CD4-positive, CD25-positive, alpha-beta regulatory T cell (primary cell): ENCODE measurements at regions not wholly inside any gene's neighbourhood (a gene's known extent, or its start where the extent isn't known, plus 50 kb on each side); places are given as distances from the start of the nearest gene placed in this dataset.

Experiments
- ATAC-seq, 2 donors: fragments of 150-1000 bp; cut with Tn5 transposase; one replicate each; pipeline ENCODE4 v1.10.0; 2021; ENCODE audit warnings: low read depth in 2 of 2, moderate number of reproducible peaks in 2 of 2, moderate library complexity in 1 of 2
- DNase-seq, 3 donors: peaks; one replicate each; pipeline versions ENCODE4 v3.0.0 to v3.0.0-alpha.2; 2012 to 2022; ENCODE audit warnings: mixed read lengths in 1 of 3
- H3K27ac ChIP-seq: one replicate; pipeline ENCODE4 v1.7.0; 2013; ENCODE audit warnings: mild to moderate bottlenecking, low read length; ENCODE audit not compliant: insufficient read depth, poor library complexity, severe bottlenecking
- H3K27me3 ChIP-seq: one replicate; pipeline ENCODE4 v1.7.0; 2013; ENCODE audit warnings: low read length; ENCODE audit not compliant: control insufficient read depth, insufficient read depth
- H3K36me3 ChIP-seq: one replicate; pipeline ENCODE4 v1.7.0; 2013; ENCODE audit warnings: mild to moderate bottlenecking, low read length, moderate library complexity; ENCODE audit not compliant: control insufficient read depth, insufficient read depth
- H3K4me1 ChIP-seq: 2 replicates; pipeline ENCODE4 v1.7.0; 2013; ENCODE audit warnings: mild to moderate bottlenecking, low read length; ENCODE audit not compliant: insufficient read depth, control insufficient read depth, poor library complexity, severe bottlenecking
- H3K4me3 ChIP-seq: one replicate; pipeline ENCODE4 v1.7.0; 2013; ENCODE audit warnings: low read depth, mild to moderate bottlenecking, low read length, moderate library complexity
- H3K9me3 ChIP-seq, 2 experiments: 1 replicate in 1 of 2; 2 replicates in 1 of 2; pipeline ENCODE4 v1.7.0; 2013; ENCODE audit warnings: low read length in 2 of 2, mild to moderate bottlenecking in 1 of 2, moderate library complexity in 1 of 2; ENCODE audit not compliant: control insufficient read depth in 2 of 2
- H3K27ac Mint-ChIP-seq, 3 donors: one replicate each; pipeline ENCODE4 v1.8.0; 2020 to 2022; ENCODE audit warnings: mild to moderate bottlenecking in 3 of 3, mixed read lengths in 3 of 3, moderate library complexity in 2 of 3
- H3K27me3 Mint-ChIP-seq: one replicate; pipeline ENCODE4 v1.8.0; 2022; ENCODE audit warnings: mild to moderate bottlenecking, mixed read lengths
- H3K36me3 Mint-ChIP-seq: one replicate; pipeline ENCODE4 v1.8.0; 2020; ENCODE audit warnings: mixed read lengths
- H3K4me1 Mint-ChIP-seq, 4 donors: one replicate each; pipeline ENCODE4 v1.8.0; 2020 to 2022; ENCODE audit warnings: mixed read lengths in 4 of 4, mild to moderate bottlenecking in 1 of 4
- H3K4me3 Mint-ChIP-seq, 4 donors: one replicate each; pipeline ENCODE4 v1.8.0; 2020 to 2022; ENCODE audit warnings: mild to moderate bottlenecking in 4 of 4, mixed read lengths in 4 of 4, moderate library complexity in 3 of 4
- H3K9me3 Mint-ChIP-seq, 7 donors: one replicate each; pipeline ENCODE4 v1.8.0; 2020 to 2022; ENCODE audit warnings: mixed read lengths in 7 of 7, mild to moderate bottlenecking in 3 of 7, moderate library complexity in 2 of 7

DNA sequence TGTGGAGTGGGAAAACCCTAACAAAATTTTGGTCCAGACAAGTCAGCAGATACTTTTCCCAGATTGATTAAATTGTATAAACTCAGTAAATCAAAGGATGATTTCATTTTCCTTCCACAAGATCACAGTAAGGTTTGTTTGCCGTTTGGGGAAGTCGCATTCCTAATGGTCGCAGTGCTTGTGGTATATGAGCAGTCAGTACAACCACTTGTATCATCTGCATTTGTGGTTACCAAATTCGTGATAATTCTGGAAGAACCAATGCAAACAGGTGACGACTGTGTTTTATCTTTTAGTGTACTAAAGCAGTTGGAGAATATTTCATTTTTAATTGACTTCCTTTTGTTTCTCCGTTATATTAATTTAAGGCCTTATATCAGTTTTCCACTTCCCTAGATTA lies 100.0 kb upstream of the CNTN6 start:
- Mint-ChIP-seq H3K27me3 (no peaks in the 10 kb centered on the region), H3K36me3 (no peaks in the 10 kb centered on the region), H3K4me3 (no peak overlapping the region), H3K9me3 (peaks cover 2 to 35% (median 12%) of the 10 kb centered on the region in 7 donors), H3K27ac (no peak overlapping the region), H3K4me1 (no peaks in the 10 kb centered on the region)
- no peaks in the 10 kb centered on the region for H3K9me3 ChIP-seq
- H3K36me3 ChIP-seq: no peaks in the 10 kb centered on the region
- ATAC-seq: no peak
- no peak overlapping the region for H3K27ac ChIP-seq
- no peak overlapping the region for H3K4me3 ChIP-seq
- H3K27me3 ChIP-seq: no peaks in the 10 kb centered on the region
- no peak for DNase-seq
- no peaks in the 10 kb centered on the region for H3K4me1 ChIP-seq

DNA sequence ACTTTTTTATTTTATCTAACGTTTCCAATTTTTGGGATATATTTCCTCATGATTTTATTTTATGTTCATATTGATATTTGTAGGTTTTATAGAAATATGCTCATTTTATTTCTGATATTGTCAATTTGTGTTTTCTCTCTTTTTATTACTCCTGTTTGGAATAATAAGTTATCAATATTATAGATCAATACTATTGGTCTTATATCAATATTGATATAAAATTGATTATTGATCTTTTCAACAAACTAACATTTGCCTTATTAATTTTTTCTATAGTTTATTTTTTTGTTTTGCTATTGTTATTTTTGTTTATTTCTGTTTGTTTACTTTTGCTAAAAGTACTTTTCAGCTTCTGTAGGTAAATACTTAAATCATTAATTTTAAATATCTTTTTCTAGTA lies 90.8 kb upstream of the CNTN6 start:
- ATAC-seq: no peak
- Mint-ChIP-seq H3K27ac (no peak overlapping the region), H3K36me3 (no peaks in the 10 kb centered on the region), H3K4me3 (no peak overlapping the region), H3K27me3 (no peaks in the 10 kb centered on the region), H3K4me1 (no peaks in the 10 kb centered on the region), H3K9me3 (peaks cover 0 to 16% (median 4%) of the 10 kb centered on the region in 7 donors)
- no peaks in the 10 kb centered on the region for H3K4me1 ChIP-seq
- DNase-seq: no peak
- no peaks in the 10 kb centered on the region for H3K36me3 ChIP-seq
- no peaks in the 10 kb centered on the region for H3K9me3 ChIP-seq
- H3K27me3 ChIP-seq: no peaks in the 10 kb centered on the region
- H3K27ac ChIP-seq: no peak overlapping the region
- no peak overlapping the region for H3K4me3 ChIP-seq

- no peak overlapping the region for H3K4me3 ChIP-seq
- Mint-ChIP-seq H3K27me3 (no peaks in the 10 kb centered on the region), H3K27ac (no peak overlapping the region), H3K4me3 (no peak overlapping the region), H3K4me1 (no peaks in the 10 kb centered on the region), H3K36me3 (no peaks in the 10 kb centered on the region), H3K9me3 (peaks cover 0 to 18% (median 2%) of the 10 kb centered on the region in 7 donors)
- no peak for DNase-seq
- H3K36me3 ChIP-seq: no peaks in the 10 kb centered on the region
- ATAC-seq: no peak
- H3K9me3 ChIP-seq: peaks cover 0 to 2% of the 10 kb centered on the region in 2 experiments
- H3K27me3 ChIP-seq: no peaks in the 10 kb centered on the region
- no peak overlapping the region for H3K27ac ChIP-seq
- no peaks in the 10 kb centered on the region for H3K4me1 ChIP-seq
Measured at GRCh38 chr3:1007866-1008265, 85.0 kb upstream of the CNTN6 start.

GRCh38 chr3:1010228-1010627 lies 82.6 kb upstream of the CNTN6 start:
- Mint-ChIP-seq H3K27ac (no peak overlapping the region), H3K4me1 (no peaks in the 10 kb centered on the region), H3K36me3 (no peaks in the 10 kb centered on the region), H3K27me3 (no peaks in the 10 kb centered on the region), H3K9me3 (peaks cover 0 to 29% (median 3%) of the 10 kb centered on the region in 7 donors), H3K4me3 (no peak overlapping the region)
- no peaks in the 10 kb centered on the region for H3K27me3 ChIP-seq
- H3K36me3 ChIP-seq: no peaks in the 10 kb centered on the region
- no peaks in the 10 kb centered on the region for H3K4me1 ChIP-seq
- H3K27ac ChIP-seq: no peak overlapping the region
- DNase-seq (no peak), ATAC-seq (no peak)
- H3K4me3 ChIP-seq: no peak overlapping the region
- peaks cover 0 to 2% of the 10 kb centered on the region in 2 experiments for H3K9me3 ChIP-seq

DNA sequence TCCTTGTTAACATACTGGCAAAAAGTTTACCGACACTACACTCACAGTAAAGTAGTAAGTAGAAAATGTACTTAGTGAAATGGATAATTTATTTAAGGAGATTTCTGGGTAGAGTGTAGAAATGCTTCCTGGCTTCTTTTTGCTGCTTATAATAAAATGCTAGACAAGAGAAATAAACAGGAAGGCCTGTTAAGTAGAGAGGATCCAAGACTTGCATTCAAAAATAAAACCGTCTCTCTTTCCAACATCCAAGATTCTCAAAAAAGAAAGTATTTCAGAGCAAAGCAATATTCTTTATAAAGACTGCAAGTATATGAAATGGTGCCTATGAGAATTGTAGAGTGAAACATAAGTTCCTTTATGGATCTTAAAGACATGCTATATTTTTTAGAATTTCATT lies 77.0 kb upstream of the CNTN6 start:
- no peak overlapping the region for H3K4me3 ChIP-seq
- no peaks in the 10 kb centered on the region for H3K4me1 Mint-ChIP-seq
- H3K36me3 Mint-ChIP-seq: no peaks in the 10 kb centered on the region
- no peak overlapping the region for H3K4me3 Mint-ChIP-seq
- no peaks in the 10 kb centered on the region for H3K27me3 Mint-ChIP-seq
- no peak overlapping the region for H3K27ac Mint-ChIP-seq
- ATAC-seq: no peak
- no peaks in the 10 kb centered on the region for H3K9me3 ChIP-seq
- no peaks in the 10 kb centered on the region for H3K36me3 ChIP-seq
- no peaks in the 10 kb centered on the region for H3K27me3 ChIP-seq
- no peak for DNase-seq
- no peaks in the 10 kb centered on the region for H3K4me1 ChIP-seq
- H3K9me3 Mint-ChIP-seq: peaks cover 3 to 21% (median 11%) of the 10 kb centered on the region in 7 donors
- no peak overlapping the region for H3K27ac ChIP-seq

DNA sequence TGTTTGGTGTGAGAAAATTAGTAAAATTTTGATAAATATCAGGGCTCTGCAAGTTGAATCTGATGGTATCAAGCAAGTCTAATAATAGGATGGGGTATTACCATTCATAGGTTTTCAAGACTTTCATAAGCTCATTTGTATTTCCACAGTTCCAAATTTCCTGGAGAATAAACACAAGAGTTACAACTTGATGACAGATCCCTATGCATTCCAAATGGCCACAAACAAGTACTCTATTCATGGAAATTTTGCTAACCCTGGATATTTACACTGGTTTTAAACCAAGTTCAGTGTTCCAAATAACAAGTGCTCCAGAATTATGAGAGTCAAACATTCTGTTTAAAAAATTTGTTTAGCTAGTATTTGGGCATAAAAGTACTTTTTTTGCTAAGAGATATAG lies 75.0 kb upstream of the CNTN6 start:
- H3K27me3 Mint-ChIP-seq: no peaks in the 10 kb centered on the region
- no peaks in the 10 kb centered on the region for H3K27me3 ChIP-seq
- H3K4me1 Mint-ChIP-seq: no peaks in the 10 kb centered on the region
- H3K27ac Mint-ChIP-seq: no peak overlapping the region
- H3K36me3 ChIP-seq: no peaks in the 10 kb centered on the region
- H3K4me1 ChIP-seq: no peaks in the 10 kb centered on the region
- H3K4me3 ChIP-seq: no peak overlapping the region
- no peaks in the 10 kb centered on the region for H3K36me3 Mint-ChIP-seq
- H3K27ac ChIP-seq: no peak overlapping the region
- ATAC-seq: no peak
- H3K9me3 ChIP-seq: no peaks in the 10 kb centered on the region
- peaks cover 4 to 30% (median 12%) of the 10 kb centered on the region in 7 donors for H3K9me3 Mint-ChIP-seq
- H3K4me3 Mint-ChIP-seq: no peak overlapping the region
- DNase-seq: no peak

- no peaks in the 10 kb centered on the region for H3K27me3 ChIP-seq
- no peaks in the 10 kb centered on the region for H3K27me3 Mint-ChIP-seq
- no peak overlapping the region for H3K4me3 ChIP-seq
- H3K4me1 ChIP-seq: no peaks in the 10 kb centered on the region
- H3K36me3 Mint-ChIP-seq: no peaks in the 10 kb centered on the region
- ATAC-seq: no peak
- no peaks in the 10 kb centered on the region for H3K36me3 ChIP-seq
- DNase-seq: no peak
- H3K9me3 Mint-ChIP-seq: peaks cover 5 to 21% (median 11%) of the 10 kb centered on the region in 7 donors
- H3K27ac ChIP-seq: no peak overlapping the region
- no peak overlapping the region for H3K27ac Mint-ChIP-seq
- no peaks in the 10 kb centered on the region for H3K4me1 Mint-ChIP-seq
- no peaks in the 10 kb centered on the region for H3K9me3 ChIP-seq
- H3K4me3 Mint-ChIP-seq: no peak overlapping the region
Measured at GRCh38 chr3:1019157-1019556, 73.7 kb upstream of the CNTN6 start.

GRCh38 chr3:1026395-1026794 lies 66.4 kb upstream of the CNTN6 start:
- H3K4me3 Mint-ChIP-seq: no peak overlapping the region
- peaks cover 0 to 7% of the 10 kb centered on the region in 2 experiments for H3K9me3 ChIP-seq
- no peaks in the 10 kb centered on the region for H3K4me1 Mint-ChIP-seq
- ATAC-seq (no peak), DNase-seq (no peak)
- no peaks in the 10 kb centered on the region for H3K27me3 ChIP-seq
- H3K36me3 ChIP-seq: no peaks in the 10 kb centered on the region
- H3K4me3 ChIP-seq: no peak overlapping the region
- peaks cover 4 to 21% (median 6%) of the 10 kb centered on the region in 7 donors for H3K9me3 Mint-ChIP-seq
- no peaks in the 10 kb centered on the region for H3K27me3 Mint-ChIP-seq
- H3K4me1 ChIP-seq: no peaks in the 10 kb centered on the region
- no peaks in the 10 kb centered on the region for H3K36me3 Mint-ChIP-seq
- no peak overlapping the region for H3K27ac Mint-ChIP-seq
- no peak overlapping the region for H3K27ac ChIP-seq
